ENCODE measurements at regions not wholly inside any gene's neighbourhood (a gene's known extent, or its start where the extent isn't known, plus 50 kb on each side); places are given as distances from the start of the nearest gene placed in this dataset.

DNA sequence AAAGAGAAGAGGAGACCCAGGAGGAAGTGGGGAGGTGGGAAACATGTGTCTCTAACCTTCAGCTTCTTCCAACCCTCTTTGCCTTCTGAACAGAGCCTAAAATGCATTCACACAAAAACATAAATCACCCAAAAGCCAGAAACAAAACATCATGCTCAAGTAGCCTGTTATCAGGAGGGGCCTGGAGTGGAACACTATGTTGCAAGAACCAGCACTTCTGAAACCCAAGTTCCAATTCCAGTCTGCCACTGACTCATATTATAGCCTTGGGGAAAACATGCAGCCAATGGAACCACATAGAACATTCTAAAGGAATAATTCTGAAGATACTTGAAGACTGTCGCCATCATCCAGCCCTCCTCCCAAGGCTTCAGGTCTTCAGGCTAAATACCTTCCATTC is 169.8 kb upstream of the PLXNC1 start:
- peaks cover 4% of the 10 kb centered on the region; the same call in 1 of the 3 replicates for H3K4me1 Mint-ChIP-seq
- Histone ChIP-seq H3K36me3 (ENCODE audit: insufficient read depth) (no peaks in the 10 kb centered on the region), H3K79me2 (replicated peaks; ENCODE audit: insufficient read depth) (no peaks in the 10 kb centered on the region), H3K27ac (ENCODE audit: low read depth) (no peak overlapping the region), H3K4me3 (no peak overlapping the region), H3K27me3 (ENCODE audit: insufficient read depth) (no peaks in the 10 kb centered on the region), H3F3A (replicated peaks; ENCODE audit: low read depth) (no peaks in the 10 kb centered on the region), H3K4me1 (ENCODE audit: insufficient read depth) (no peaks in the 10 kb centered on the region), H4K20me1 (replicated peaks; ENCODE audit: insufficient read depth) (no peaks in the 10 kb centered on the region), H2AFZ (no peak overlapping the region), H3K9me2 (ENCODE audit: insufficient read depth) (0 out of 2 replicates have a peak, but pooled peaks cover 8% of the 10 kb centered on the region), H3K4me2 (no peak overlapping the region)
- no peak overlapping the region for H3K27ac Mint-ChIP-seq
- H3K27me3 Mint-ChIP-seq (ENCODE audit: insufficient read depth, low read depth, poor library complexity), result peaks cover 1% of the 10 kb centered on the region
- no peaks in the 10 kb centered on the region; the same call in 2 of the 3 replicates for H3K9me3 Mint-ChIP-seq
- TF ChIP-seq EZH2 (IDR thresholded peaks at IDR 0.05; ENCODE audit: low read depth, unreplicated experiment), result no peak
- H3K4me3 Mint-ChIP-seq, result no peak overlapping the region
- no peak for DNase-seq (ENCODE audit: low spot score)
- ATAC-seq, result no peak
- no peaks in the 10 kb centered on the region for H3K36me3 Mint-ChIP-seq (ENCODE audit: low read depth)

DNA sequence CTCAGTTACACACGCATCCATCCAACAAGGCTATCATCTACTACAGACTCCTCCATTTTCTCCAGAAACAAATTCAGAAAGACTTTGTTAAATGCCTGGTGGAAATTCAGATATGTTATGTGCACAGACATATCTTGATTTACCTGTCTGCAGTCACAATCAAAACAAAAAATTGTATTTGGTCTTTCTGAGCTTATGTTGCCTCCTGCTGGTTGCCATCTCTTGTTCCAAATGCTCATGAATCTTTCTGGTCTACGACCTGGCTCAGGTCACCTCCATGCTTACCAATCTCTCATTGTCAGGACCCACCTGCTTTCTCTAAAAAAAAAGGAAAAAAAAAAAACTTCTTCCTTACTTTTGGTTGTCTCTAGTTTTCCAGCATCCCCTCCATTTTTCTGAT is 169.2 kb upstream of the PLXNC1 start:
- H3K79me2 ChIP-seq (replicated peaks; ENCODE audit: insufficient read depth), result no peaks in the 10 kb centered on the region
- no peaks in the 10 kb centered on the region for H4K20me1 ChIP-seq (replicated peaks; ENCODE audit: insufficient read depth)
- DNase-seq (ENCODE audit: low spot score) (peak; percentile 44), ATAC-seq (no peak)
- Mint-ChIP-seq H3K9me3 (no peaks in the 10 kb centered on the region; the same call in 2 of the 3 replicates), H3K27me3 (ENCODE audit: insufficient read depth, low read depth, poor library complexity) (peaks cover 1% of the 10 kb centered on the region), H3K36me3 (ENCODE audit: low read depth) (no peaks in the 10 kb centered on the region), H3K27ac (no peak overlapping the region), H3K4me3 (no peak overlapping the region), H3K4me1 (peaks cover 4% of the 10 kb centered on the region; the same call in 1 of the 3 replicates)
- no peak overlapping the region for H2AFZ ChIP-seq
- H3K9me2 ChIP-seq (ENCODE audit: insufficient read depth), result 0 out of 2 replicates have a peak, but pooled peaks cover 5% of the 10 kb centered on the region
- H3K27ac ChIP-seq (ENCODE audit: low read depth), result no peak overlapping the region
- H3K36me3 ChIP-seq (ENCODE audit: insufficient read depth), result no peaks in the 10 kb centered on the region
- TF ChIP-seq, protein P1, sequence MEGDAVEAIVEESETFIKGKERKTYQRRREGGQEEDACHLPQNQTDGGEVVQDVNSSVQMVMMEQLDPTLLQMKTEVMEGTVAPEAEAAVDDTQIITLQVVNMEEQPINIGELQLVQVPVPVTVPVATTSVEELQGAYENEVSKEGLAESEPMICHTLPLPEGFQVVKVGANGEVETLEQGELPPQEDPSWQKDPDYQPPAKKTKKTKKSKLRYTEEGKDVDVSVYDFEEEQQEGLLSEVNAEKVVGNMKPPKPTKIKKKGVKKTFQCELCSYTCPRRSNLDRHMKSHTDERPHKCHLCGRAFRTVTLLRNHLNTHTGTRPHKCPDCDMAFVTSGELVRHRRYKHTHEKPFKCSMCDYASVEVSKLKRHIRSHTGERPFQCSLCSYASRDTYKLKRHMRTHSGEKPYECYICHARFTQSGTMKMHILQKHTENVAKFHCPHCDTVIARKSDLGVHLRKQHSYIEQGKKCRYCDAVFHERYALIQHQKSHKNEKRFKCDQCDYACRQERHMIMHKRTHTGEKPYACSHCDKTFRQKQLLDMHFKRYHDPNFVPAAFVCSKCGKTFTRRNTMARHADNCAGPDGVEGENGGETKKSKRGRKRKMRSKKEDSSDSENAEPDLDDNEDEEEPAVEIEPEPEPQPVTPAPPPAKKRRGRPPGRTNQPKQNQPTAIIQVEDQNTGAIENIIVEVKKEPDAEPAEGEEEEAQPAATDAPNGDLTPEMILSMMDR (conservative IDR thresholded peaks at IDR 0.05; ENCODE audit: low read depth in 2 of 2), result peak; percentile 48 to 70
- no peak for TF ChIP-seq STAT1 (IDR thresholded peaks at IDR 0.05; ENCODE audit: unreplicated experiment)
- H3F3A ChIP-seq (replicated peaks; ENCODE audit: low read depth), result no peaks in the 10 kb centered on the region
- no peak overlapping the region for H3K4me2 ChIP-seq
- H3K4me3 ChIP-seq, result no peak overlapping the region
- no peaks in the 10 kb centered on the region for H3K4me1 ChIP-seq (ENCODE audit: insufficient read depth)
- H3K27me3 ChIP-seq (ENCODE audit: insufficient read depth), result no peaks in the 10 kb centered on the region

DNA sequence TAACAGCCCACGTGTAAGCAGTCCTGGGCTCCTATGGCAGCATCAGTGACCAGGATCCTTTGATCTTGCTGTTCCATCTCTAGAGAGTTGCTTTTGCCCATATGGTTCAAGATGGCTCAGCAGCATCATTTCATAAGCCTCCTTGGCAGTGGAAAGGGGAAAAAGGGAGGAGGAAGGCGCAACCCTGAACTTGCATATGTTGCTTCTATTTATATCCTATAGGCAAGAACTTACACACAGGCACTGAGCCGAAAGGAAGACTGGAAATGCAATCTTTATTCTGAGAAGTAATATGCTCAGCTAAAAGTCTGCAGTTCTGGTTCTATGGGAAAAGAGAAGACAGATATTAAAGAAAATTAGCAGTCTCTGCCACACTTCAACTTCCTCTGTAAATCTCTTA is 167.7 kb upstream of the PLXNC1 start:
- Mint-ChIP-seq H3K27me3 (ENCODE audit: insufficient read depth, low read depth, poor library complexity) (no peaks in the 10 kb centered on the region), H3K4me3 (no peak overlapping the region), H3K9me3 (no peaks in the 10 kb centered on the region; the same call in 2 of the 3 replicates), H3K27ac (no peak overlapping the region), H3K36me3 (ENCODE audit: low read depth) (no peaks in the 10 kb centered on the region), H3K4me1 (peaks cover 4% of the 10 kb centered on the region; the same call in 1 of the 3 replicates)
- DNase-seq (ENCODE audit: low spot score) (no peak), ATAC-seq (no peak)
- H3K4me2 ChIP-seq, result no peak overlapping the region
- no peaks in the 10 kb centered on the region for H3K79me2 ChIP-seq (replicated peaks; ENCODE audit: insufficient read depth)
- TF ChIP-seq, protein P2, sequence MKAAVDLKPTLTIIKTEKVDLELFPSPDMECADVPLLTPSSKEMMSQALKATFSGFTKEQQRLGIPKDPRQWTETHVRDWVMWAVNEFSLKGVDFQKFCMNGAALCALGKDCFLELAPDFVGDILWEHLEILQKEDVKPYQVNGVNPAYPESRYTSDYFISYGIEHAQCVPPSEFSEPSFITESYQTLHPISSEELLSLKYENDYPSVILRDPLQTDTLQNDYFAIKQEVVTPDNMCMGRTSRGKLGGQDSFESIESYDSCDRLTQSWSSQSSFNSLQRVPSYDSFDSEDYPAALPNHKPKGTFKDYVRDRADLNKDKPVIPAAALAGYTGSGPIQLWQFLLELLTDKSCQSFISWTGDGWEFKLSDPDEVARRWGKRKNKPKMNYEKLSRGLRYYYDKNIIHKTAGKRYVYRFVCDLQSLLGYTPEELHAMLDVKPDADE (IDR thresholded peaks at IDR 0.05), result no peak
- TF ChIP-seq NANOG (IDR thresholded peaks at IDR 0.05; ENCODE audit: borderline replicate concordance), result no peak
- H3K4me1 ChIP-seq (ENCODE audit: insufficient read depth), result no peaks in the 10 kb centered on the region
- H2AFZ ChIP-seq, result no peak overlapping the region
- no peaks in the 10 kb centered on the region for H3F3A ChIP-seq (replicated peaks; ENCODE audit: low read depth)
- H3K4me3 ChIP-seq, result no peak overlapping the region
- H3K27ac ChIP-seq (ENCODE audit: low read depth), result no peak overlapping the region
- no peaks in the 10 kb centered on the region for H3K9me2 ChIP-seq (ENCODE audit: insufficient read depth)
- H3K36me3 ChIP-seq (ENCODE audit: insufficient read depth), result no peaks in the 10 kb centered on the region
- no peaks in the 10 kb centered on the region for H3K27me3 ChIP-seq (ENCODE audit: insufficient read depth)
- no peaks in the 10 kb centered on the region for H4K20me1 ChIP-seq (replicated peaks; ENCODE audit: insufficient read depth)

All from GM23338 (cell line).